Thyroid gland (tissue), 4 donors: ENCODE measurements at regions not wholly inside any gene's neighbourhood (a gene's known extent, or its start where the extent isn't known, plus 50 kb on each side); places are given as distances from the start of the nearest gene placed in this dataset.

Source experiments
- POLR2A ChIP-seq, 2 donors: fragments of 450-650 bp; IDR thresholded peaks; one replicate each; pipeline ENCODE4 v1.6.1; 2017; ENCODE audit warnings: antibody characterized with exemption in 2 of 2, mild to moderate bottlenecking in 2 of 2, moderate library complexity in 1 of 2
- TF ChIP-seq, protein P1 (sequence below), 6 experiments: fragments of 200-600 bp in 3 of 6; fragments of 450-650 bp in 3 of 6; sonication (generic) in 3 of 6; IDR thresholded peaks; one replicate each; pipeline ENCODE4 v1.5.1; 2016 to 2019; ENCODE audit warnings: antibody characterized with exemption in 6 of 6, mild to moderate bottlenecking in 2 of 6, inconsistent platforms in 1 of 6, moderate library complexity in 1 of 6

DNA sequence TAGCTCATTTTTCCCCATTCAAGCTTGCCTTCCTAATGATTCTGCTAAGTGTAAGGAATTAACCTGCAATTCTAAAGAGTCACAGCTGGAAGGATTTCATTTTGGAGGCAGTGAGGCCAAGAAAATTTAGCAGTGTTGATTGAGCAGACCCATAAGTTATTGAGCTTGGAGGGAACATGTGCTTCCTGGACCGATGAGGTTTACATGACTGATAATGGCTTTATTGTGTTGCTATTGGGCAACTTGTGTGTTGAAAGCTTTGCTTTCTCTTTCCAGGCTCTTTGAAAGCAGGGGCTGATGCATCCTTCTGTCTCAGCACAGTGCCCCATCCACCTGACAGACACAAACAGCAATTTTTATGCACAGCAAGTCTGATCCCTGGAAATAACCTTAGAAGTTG lies 398.9 kb upstream of the PCSK5 start:
- TF ChIP-seq POLR2A (IDR thresholded peaks at IDR 0.05): no peak
- TF ChIP-seq, protein P1, sequence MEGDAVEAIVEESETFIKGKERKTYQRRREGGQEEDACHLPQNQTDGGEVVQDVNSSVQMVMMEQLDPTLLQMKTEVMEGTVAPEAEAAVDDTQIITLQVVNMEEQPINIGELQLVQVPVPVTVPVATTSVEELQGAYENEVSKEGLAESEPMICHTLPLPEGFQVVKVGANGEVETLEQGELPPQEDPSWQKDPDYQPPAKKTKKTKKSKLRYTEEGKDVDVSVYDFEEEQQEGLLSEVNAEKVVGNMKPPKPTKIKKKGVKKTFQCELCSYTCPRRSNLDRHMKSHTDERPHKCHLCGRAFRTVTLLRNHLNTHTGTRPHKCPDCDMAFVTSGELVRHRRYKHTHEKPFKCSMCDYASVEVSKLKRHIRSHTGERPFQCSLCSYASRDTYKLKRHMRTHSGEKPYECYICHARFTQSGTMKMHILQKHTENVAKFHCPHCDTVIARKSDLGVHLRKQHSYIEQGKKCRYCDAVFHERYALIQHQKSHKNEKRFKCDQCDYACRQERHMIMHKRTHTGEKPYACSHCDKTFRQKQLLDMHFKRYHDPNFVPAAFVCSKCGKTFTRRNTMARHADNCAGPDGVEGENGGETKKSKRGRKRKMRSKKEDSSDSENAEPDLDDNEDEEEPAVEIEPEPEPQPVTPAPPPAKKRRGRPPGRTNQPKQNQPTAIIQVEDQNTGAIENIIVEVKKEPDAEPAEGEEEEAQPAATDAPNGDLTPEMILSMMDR (IDR thresholded peaks at IDR 0.05): no peak
